ENCODE measurements at regions not wholly inside any gene's neighbourhood (a gene's known extent, or its start where the extent isn't known, plus 50 kb on each side); places are given as distances from the start of the nearest gene placed in this dataset.

- no peak for TF ChIP-seq EZH2phosphoT487 (IDR thresholded peaks at IDR 0.05)
- no peak for TF ChIP-seq CTCF (IDR thresholded peaks at IDR 0.05)
These were observed 452.9 kb upstream of the B3GAT1 start for GRCh38 chr11:134864968-134865305.
